Liver (tissue), 8 donors: ENCODE measurements at regions not wholly inside any gene's neighbourhood (a gene's known extent, or its start where the extent isn't known, plus 50 kb on each side); places are given as distances from the start of the nearest gene placed in this dataset.
A peak's percentile ranks its signal among the peaks of the same experiment; 100 is the strongest.

Source experiments
- DNase-seq: peaks from one replicate; pipeline ENCODE4 v3.0.0-alpha.2; 2017; ENCODE audit warnings: low spot score
- H3K27ac ChIP-seq, 2 donors: one replicate each; pipeline ENCODE4 v1.7.0; 2013; ENCODE audit warnings: inconsistent platforms in 2 of 2, low read length in 2 of 2, control low read depth in 1 of 2, low read depth in 1 of 2, mild to moderate bottlenecking in 1 of 2
- H3K27me3 ChIP-seq, 4 donors: one replicate each; pipeline versions ENCODE4 v1.6.1 to v1.7.0; 2013; ENCODE audit warnings: low read length in 3 of 4, inconsistent platforms in 1 of 4, mild to moderate bottlenecking in 1 of 4, moderate library complexity in 1 of 4; ENCODE audit not compliant: control insufficient read depth in 4 of 4, insufficient read depth in 4 of 4
- H3K36me3 ChIP-seq, 4 donors: one replicate each; pipeline versions ENCODE4 v1.6.1 to v1.7.0; 2013; ENCODE audit warnings: low read length in 3 of 4, mild to moderate bottlenecking in 3 of 4, low read depth in 1 of 4, moderate library complexity in 1 of 4; ENCODE audit not compliant: control insufficient read depth in 4 of 4, insufficient read depth in 3 of 4
- H3K4me1 ChIP-seq, 4 donors: one replicate each; pipeline versions ENCODE4 v1.6.1 to v1.7.0; 2013; ENCODE audit warnings: low read length in 3 of 4, mild to moderate bottlenecking in 3 of 4, moderate library complexity in 1 of 4; ENCODE audit not compliant: control insufficient read depth in 4 of 4, insufficient read depth in 4 of 4
- H3K4me3 ChIP-seq, 3 donors: one replicate each; pipeline versions ENCODE4 v1.6.1 to v1.7.0; 2013; ENCODE audit warnings: low read length in 3 of 3, control low read depth in 1 of 3, low read depth in 1 of 3, mild to moderate bottlenecking in 1 of 3
- H3K9ac ChIP-seq, 2 donors: one replicate each; pipeline ENCODE4 v1.7.0; 2013; ENCODE audit warnings: low read length in 2 of 2, mild to moderate bottlenecking in 2 of 2, moderate library complexity in 2 of 2, control low read depth in 1 of 2, low read depth in 1 of 2
- H3K9me3 ChIP-seq, 4 donors: one replicate each; pipeline versions ENCODE4 v1.6.1 to v1.7.0; 2013; ENCODE audit warnings: low read length in 3 of 4; ENCODE audit not compliant: control insufficient read depth in 4 of 4
- CTCF ChIP-seq: fragments of 150-350 bp; IDR thresholded peaks from 2 replicates; pipeline ENCODE4 v1.5.1; 2017; ENCODE audit warnings: improper control_type of control experiment, low read depth, low read length; ENCODE audit not compliant: missing input control
- EGR1 ChIP-seq, 2 donors: IDR thresholded peaks; 2 replicates each; pipeline ENCODE4 v1.6.1; 2016 to 2018; ENCODE audit warnings: antibody characterized with exemption in 2 of 2, low read depth in 2 of 2
- FOXA1 ChIP-seq: IDR thresholded peaks from 2 replicates; pipeline ENCODE4 v1.6.1; 2016; ENCODE audit warnings: antibody characterized with exemption
- GABPA ChIP-seq, 2 donors: IDR thresholded peaks in 1 of 2; conservative IDR thresholded peaks in 1 of 2; 2 replicates each; pipeline ENCODE4 v1.6.1; 2016; ENCODE audit warnings: antibody characterized with exemption in 2 of 2, mild to moderate bottlenecking in 1 of 2, moderate library complexity in 1 of 2
- HNF4G ChIP-seq: IDR thresholded peaks from 2 replicates; pipeline ENCODE4 v1.6.1; 2016; ENCODE audit warnings: antibody characterized with exemption
- MAX ChIP-seq: IDR thresholded peaks from 2 replicates; pipeline ENCODE4 v1.6.1; 2016; ENCODE audit warnings: antibody characterized with exemption
- NR2F2 ChIP-seq: IDR thresholded peaks from 2 replicates; pipeline ENCODE4 v1.6.1; 2016; ENCODE audit warnings: antibody characterized with exemption
- RAD21 ChIP-seq, 2 donors: IDR thresholded peaks; 2 replicates each; pipeline ENCODE4 v1.6.1; 2016; ENCODE audit warnings: antibody characterized with exemption in 2 of 2, mild to moderate bottlenecking in 2 of 2
- YY1 ChIP-seq: IDR thresholded peaks from 2 replicates; pipeline ENCODE4 v1.6.1; 2016; ENCODE audit warnings: antibody characterized with exemption, mild to moderate bottlenecking
- WGBS: extraction: QIAGEN DNeasy Blood & Tissue Kit; methylation state at CpG from one replicate; pipeline ENCODE4 v1.1.7; 2013; 5-methylcytosine and 5-hydroxymethylcytosine counted together
- TF ChIP-seq, protein P1 (sequence below): IDR thresholded peaks from 2 replicates; pipeline ENCODE4 v1.6.1; 2016; ENCODE audit warnings: antibody characterized with exemption
- TF ChIP-seq, protein P2 (sequence below): IDR thresholded peaks from 2 replicates; pipeline ENCODE4 v1.6.1; 2016; ENCODE audit warnings: antibody characterized with exemption, mild to moderate bottlenecking
- donor health status: healthy.
- donor health status: healthy.
- donor health status: healthy.
- donor health status: healthy.
- donor health status: healthy.

DNA sequence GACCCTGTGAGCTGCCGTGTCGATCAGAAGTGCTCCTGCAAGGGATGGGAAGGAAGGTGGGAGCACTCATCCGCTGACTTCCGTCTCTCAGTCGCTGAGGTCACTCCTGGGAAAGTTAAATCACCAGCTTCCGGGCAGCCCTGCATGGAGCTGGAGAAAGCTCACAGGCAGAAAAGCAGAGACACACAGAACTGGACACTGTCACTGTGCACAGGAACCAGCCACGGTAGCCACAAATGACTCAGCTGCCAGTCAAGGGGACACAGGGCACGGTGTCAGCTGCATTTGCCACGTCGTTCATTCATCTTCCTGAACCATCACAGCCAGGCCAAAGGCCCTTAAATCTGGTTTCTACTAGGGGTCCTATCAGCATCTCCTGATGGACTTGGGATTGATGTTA is 226.4 kb upstream of the PSMD7 start:
- Histone ChIP-seq H3K9ac (no peak overlapping the region), H3K27me3 (no peaks in the 10 kb centered on the region), H3K4me3 (no peak overlapping the region), H3K36me3 (no peaks in the 10 kb centered on the region), H3K27ac (no peak overlapping the region), H3K9me3 (no peaks in the 10 kb centered on the region), H3K4me1 (peaks cover 0 to 3% (median 1%) of the 10 kb centered on the region in 4 donors)
- DNase-seq: no peak
- TF ChIP-seq MAX (no peak), HNF4G (no peak), EGR1 (IDR thresholded peaks at IDR 0.05; ENCODE audit: low read depth in 2 of 2) (no peak)
- WGBS: 72% methylated on average over 10 of the region's 10 CpGs

- no peak overlapping the region for H3K9ac ChIP-seq
- H3K4me1 ChIP-seq: no peaks in the 10 kb centered on the region
- DNase-seq: no peak
- TF ChIP-seq CTCF (peak; percentile 41), YY1 (no peak), RAD21 (IDR thresholded peaks at IDR 0.05) (peak; percentile 81 to 85)
- no peak overlapping the region for H3K4me3 ChIP-seq
- peaks cover 0 to 3% (median 0%) of the 10 kb centered on the region in 4 donors for H3K9me3 ChIP-seq
- peaks cover 0 to 2% (median 0%) of the 10 kb centered on the region in 4 donors for H3K27me3 ChIP-seq
- H3K36me3 ChIP-seq: no peaks in the 10 kb centered on the region
- no peak overlapping the region for H3K27ac ChIP-seq
- WGBS: 42% methylated on average over 5 of the region's 5 CpGs
Measured at GRCh38 chr16:74064120-74064735, 232.4 kb upstream of the PSMD7 start.

- Histone ChIP-seq H3K9me3 (peaks cover 0 to 4% (median 0%) of the 10 kb centered on the region in 4 donors), H3K4me3 (no peak overlapping the region), H3K27ac (no peak overlapping the region), H3K4me1 (no peaks in the 10 kb centered on the region), H3K27me3 (peaks cover 0 to 3% (median 0%) of the 10 kb centered on the region in 4 donors), H3K36me3 (no peaks in the 10 kb centered on the region), H3K9ac (no peak overlapping the region)
- DNase-seq: no peak
- WGBS: 74% methylated on average over 4 of the region's 4 CpGs
- TF ChIP-seq, protein P1, sequence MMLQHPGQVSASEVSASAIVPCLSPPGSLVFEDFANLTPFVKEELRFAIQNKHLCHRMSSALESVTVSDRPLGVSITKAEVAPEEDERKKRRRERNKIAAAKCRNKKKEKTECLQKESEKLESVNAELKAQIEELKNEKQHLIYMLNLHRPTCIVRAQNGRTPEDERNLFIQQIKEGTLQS: no peak
- TF ChIP-seq GABPA (IDR thresholded peaks at IDR 0.05 in 1 of 2, conservative IDR thresholded peaks at IDR 0.05 in 1 of 2) (no peak), YY1 (no peak), NR2F2 (no peak), FOXA1 (no peak)
- TF ChIP-seq, protein P2, sequence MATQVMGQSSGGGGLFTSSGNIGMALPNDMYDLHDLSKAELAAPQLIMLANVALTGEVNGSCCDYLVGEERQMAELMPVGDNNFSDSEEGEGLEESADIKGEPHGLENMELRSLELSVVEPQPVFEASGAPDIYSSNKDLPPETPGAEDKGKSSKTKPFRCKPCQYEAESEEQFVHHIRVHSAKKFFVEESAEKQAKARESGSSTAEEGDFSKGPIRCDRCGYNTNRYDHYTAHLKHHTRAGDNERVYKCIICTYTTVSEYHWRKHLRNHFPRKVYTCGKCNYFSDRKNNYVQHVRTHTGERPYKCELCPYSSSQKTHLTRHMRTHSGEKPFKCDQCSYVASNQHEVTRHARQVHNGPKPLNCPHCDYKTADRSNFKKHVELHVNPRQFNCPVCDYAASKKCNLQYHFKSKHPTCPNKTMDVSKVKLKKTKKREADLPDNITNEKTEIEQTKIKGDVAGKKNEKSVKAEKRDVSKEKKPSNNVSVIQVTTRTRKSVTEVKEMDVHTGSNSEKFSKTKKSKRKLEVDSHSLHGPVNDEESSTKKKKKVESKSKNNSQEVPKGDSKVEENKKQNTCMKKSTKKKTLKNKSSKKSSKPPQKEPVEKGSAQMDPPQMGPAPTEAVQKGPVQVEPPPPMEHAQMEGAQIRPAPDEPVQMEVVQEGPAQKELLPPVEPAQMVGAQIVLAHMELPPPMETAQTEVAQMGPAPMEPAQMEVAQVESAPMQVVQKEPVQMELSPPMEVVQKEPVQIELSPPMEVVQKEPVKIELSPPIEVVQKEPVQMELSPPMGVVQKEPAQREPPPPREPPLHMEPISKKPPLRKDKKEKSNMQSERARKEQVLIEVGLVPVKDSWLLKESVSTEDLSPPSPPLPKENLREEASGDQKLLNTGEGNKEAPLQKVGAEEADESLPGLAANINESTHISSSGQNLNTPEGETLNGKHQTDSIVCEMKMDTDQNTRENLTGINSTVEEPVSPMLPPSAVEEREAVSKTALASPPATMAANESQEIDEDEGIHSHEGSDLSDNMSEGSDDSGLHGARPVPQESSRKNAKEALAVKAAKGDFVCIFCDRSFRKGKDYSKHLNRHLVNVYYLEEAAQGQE: no peak
Measured at GRCh38 chr16:74053826-74054225, 242.8 kb upstream of the PSMD7 start.
